Liver (tissue), 8 donors: ENCODE measurements at regions not wholly inside any gene's neighbourhood (a gene's known extent, or its start where the extent isn't known, plus 50 kb on each side); places are given as distances from the start of the nearest gene placed in this dataset.

Experiments used
- DNase-seq: peaks from one replicate; pipeline ENCODE4 v3.0.0-alpha.2; 2017; ENCODE audit warnings: low spot score
- H3K27ac ChIP-seq, 2 donors: one replicate each; pipeline ENCODE4 v1.7.0; 2013; ENCODE audit warnings: inconsistent platforms in 2 of 2, low read length in 2 of 2, control low read depth in 1 of 2, low read depth in 1 of 2, mild to moderate bottlenecking in 1 of 2
- H3K27me3 ChIP-seq, 4 donors: one replicate each; pipeline versions ENCODE4 v1.6.1 to v1.7.0; 2013; ENCODE audit warnings: low read length in 3 of 4, inconsistent platforms in 1 of 4, mild to moderate bottlenecking in 1 of 4, moderate library complexity in 1 of 4; ENCODE audit not compliant: control insufficient read depth in 4 of 4, insufficient read depth in 4 of 4
- H3K36me3 ChIP-seq, 4 donors: one replicate each; pipeline versions ENCODE4 v1.6.1 to v1.7.0; 2013; ENCODE audit warnings: low read length in 3 of 4, mild to moderate bottlenecking in 3 of 4, low read depth in 1 of 4, moderate library complexity in 1 of 4; ENCODE audit not compliant: control insufficient read depth in 4 of 4, insufficient read depth in 3 of 4
- H3K4me1 ChIP-seq, 4 donors: one replicate each; pipeline versions ENCODE4 v1.6.1 to v1.7.0; 2013; ENCODE audit warnings: low read length in 3 of 4, mild to moderate bottlenecking in 3 of 4, moderate library complexity in 1 of 4; ENCODE audit not compliant: control insufficient read depth in 4 of 4, insufficient read depth in 4 of 4
- H3K4me3 ChIP-seq, 3 donors: one replicate each; pipeline versions ENCODE4 v1.6.1 to v1.7.0; 2013; ENCODE audit warnings: low read length in 3 of 3, control low read depth in 1 of 3, low read depth in 1 of 3, mild to moderate bottlenecking in 1 of 3
- H3K9ac ChIP-seq, 2 donors: one replicate each; pipeline ENCODE4 v1.7.0; 2013; ENCODE audit warnings: low read length in 2 of 2, mild to moderate bottlenecking in 2 of 2, moderate library complexity in 2 of 2, control low read depth in 1 of 2, low read depth in 1 of 2
- H3K9me3 ChIP-seq, 4 donors: one replicate each; pipeline versions ENCODE4 v1.6.1 to v1.7.0; 2013; ENCODE audit warnings: low read length in 3 of 4; ENCODE audit not compliant: control insufficient read depth in 4 of 4
- EGR1 ChIP-seq, 2 donors: IDR thresholded peaks; 2 replicates each; pipeline ENCODE4 v1.6.1; 2016 to 2018; ENCODE audit warnings: antibody characterized with exemption in 2 of 2, low read depth in 2 of 2
- FOXA1 ChIP-seq: IDR thresholded peaks from 2 replicates; pipeline ENCODE4 v1.6.1; 2016; ENCODE audit warnings: antibody characterized with exemption
- FOXA2 ChIP-seq: IDR thresholded peaks from 2 replicates; pipeline ENCODE4 v1.6.1; 2016; ENCODE audit warnings: antibody characterized with exemption
- GABPA ChIP-seq, 2 donors: IDR thresholded peaks in 1 of 2; conservative IDR thresholded peaks in 1 of 2; 2 replicates each; pipeline ENCODE4 v1.6.1; 2016; ENCODE audit warnings: antibody characterized with exemption in 2 of 2, mild to moderate bottlenecking in 1 of 2, moderate library complexity in 1 of 2
- HNF4A ChIP-seq, 2 donors: conservative IDR thresholded peaks; 2 replicates each; pipeline ENCODE4 v1.6.1; 2016; ENCODE audit warnings: antibody characterized with exemption in 2 of 2, mild to moderate bottlenecking in 2 of 2
- HNF4G ChIP-seq: IDR thresholded peaks from 2 replicates; pipeline ENCODE4 v1.6.1; 2016; ENCODE audit warnings: antibody characterized with exemption
- JUND ChIP-seq, 2 donors: IDR thresholded peaks; 2 replicates each; pipeline ENCODE4 v1.6.1; 2016; ENCODE audit warnings: antibody characterized with exemption in 2 of 2
- NR2F2 ChIP-seq: IDR thresholded peaks from 2 replicates; pipeline ENCODE4 v1.6.1; 2016; ENCODE audit warnings: antibody characterized with exemption
- RAD21 ChIP-seq, 2 donors: IDR thresholded peaks; 2 replicates each; pipeline ENCODE4 v1.6.1; 2016; ENCODE audit warnings: antibody characterized with exemption in 2 of 2, mild to moderate bottlenecking in 2 of 2
- RXRA ChIP-seq, 2 donors: IDR thresholded peaks; 2 replicates each; pipeline ENCODE4 v1.6.1; 2017 to 2018; ENCODE audit warnings: antibody characterized with exemption in 2 of 2, mild to moderate bottlenecking in 1 of 2
- SP1 ChIP-seq: IDR thresholded peaks from 2 replicates; pipeline ENCODE4 v1.6.1; 2018; ENCODE audit warnings: antibody characterized with exemption, mild to moderate bottlenecking
- TAF1 ChIP-seq: conservative IDR thresholded peaks from 2 replicates; pipeline ENCODE4 v1.6.1; 2016; ENCODE audit warnings: antibody characterized with exemption, mild to moderate bottlenecking
- YY1 ChIP-seq: IDR thresholded peaks from 2 replicates; pipeline ENCODE4 v1.6.1; 2016; ENCODE audit warnings: antibody characterized with exemption, mild to moderate bottlenecking
- WGBS: extraction: QIAGEN DNeasy Blood & Tissue Kit; methylation state at CpG from one replicate; pipeline ENCODE4 v1.1.7; 2013; 5-methylcytosine and 5-hydroxymethylcytosine counted together
- TF ChIP-seq, protein P1 (sequence below): fragments of 150-350 bp; IDR thresholded peaks from 2 replicates; pipeline ENCODE4 v1.5.1; 2017; ENCODE audit warnings: improper control_type of control experiment, low read depth, low read length; ENCODE audit not compliant: missing input control
- TF ChIP-seq, protein P2 (sequence below): IDR thresholded peaks from 2 replicates; pipeline ENCODE4 v1.6.1; 2016; ENCODE audit warnings: antibody characterized with exemption
- TF ChIP-seq, protein P3 (sequence below): IDR thresholded peaks from 2 replicates; pipeline ENCODE4 v1.6.1; 2016; ENCODE audit warnings: antibody characterized with exemption
- TF ChIP-seq, protein P4 (sequence below): IDR thresholded peaks from 2 replicates; pipeline ENCODE4 v1.6.1; 2016; ENCODE audit warnings: antibody characterized with exemption, mild to moderate bottlenecking
- TF ChIP-seq, protein P5 (sequence below): IDR thresholded peaks from 2 replicates; pipeline ENCODE4 v1.6.1; 2016; ENCODE audit warnings: antibody characterized with exemption
- donor health status: healthy.
- donor health status: healthy.
- donor health status: healthy.
- donor health status: healthy.
- donor health status: healthy.

DNA sequence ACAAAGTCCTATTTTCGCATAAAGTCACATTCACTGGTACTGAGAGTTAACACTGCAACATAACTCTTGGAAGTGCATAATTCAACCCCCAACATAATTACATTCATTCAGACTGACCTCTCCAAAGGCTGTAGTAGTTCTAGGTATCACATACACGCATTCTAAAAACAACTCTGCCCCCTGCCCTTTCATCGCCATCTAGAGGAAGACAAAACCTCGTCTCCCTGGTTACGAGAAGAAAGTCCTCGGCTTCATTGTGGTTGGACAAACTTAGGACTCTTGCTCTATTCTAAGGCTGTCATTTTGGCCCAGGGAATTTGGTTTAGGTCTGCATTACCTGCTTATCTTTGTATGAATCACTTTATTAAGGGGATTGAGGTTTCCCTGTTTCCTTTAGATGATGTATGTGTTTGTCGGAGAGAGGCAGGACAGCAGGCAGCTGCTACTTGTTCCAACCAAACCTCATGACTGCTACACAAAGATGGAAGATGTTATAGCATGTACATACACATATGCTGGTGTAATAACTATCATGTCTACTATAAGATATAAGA is 215.4 kb upstream of the NRXN1 start:
- 83% methylated on average over 7 of the region's 7 CpGs for WGBS
- no peak for DNase-seq

More for the DNA sequence above, 215.4 kb upstream of the NRXN1 start:
- TF ChIP-seq, protein P1, sequence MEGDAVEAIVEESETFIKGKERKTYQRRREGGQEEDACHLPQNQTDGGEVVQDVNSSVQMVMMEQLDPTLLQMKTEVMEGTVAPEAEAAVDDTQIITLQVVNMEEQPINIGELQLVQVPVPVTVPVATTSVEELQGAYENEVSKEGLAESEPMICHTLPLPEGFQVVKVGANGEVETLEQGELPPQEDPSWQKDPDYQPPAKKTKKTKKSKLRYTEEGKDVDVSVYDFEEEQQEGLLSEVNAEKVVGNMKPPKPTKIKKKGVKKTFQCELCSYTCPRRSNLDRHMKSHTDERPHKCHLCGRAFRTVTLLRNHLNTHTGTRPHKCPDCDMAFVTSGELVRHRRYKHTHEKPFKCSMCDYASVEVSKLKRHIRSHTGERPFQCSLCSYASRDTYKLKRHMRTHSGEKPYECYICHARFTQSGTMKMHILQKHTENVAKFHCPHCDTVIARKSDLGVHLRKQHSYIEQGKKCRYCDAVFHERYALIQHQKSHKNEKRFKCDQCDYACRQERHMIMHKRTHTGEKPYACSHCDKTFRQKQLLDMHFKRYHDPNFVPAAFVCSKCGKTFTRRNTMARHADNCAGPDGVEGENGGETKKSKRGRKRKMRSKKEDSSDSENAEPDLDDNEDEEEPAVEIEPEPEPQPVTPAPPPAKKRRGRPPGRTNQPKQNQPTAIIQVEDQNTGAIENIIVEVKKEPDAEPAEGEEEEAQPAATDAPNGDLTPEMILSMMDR, result no peak
- TF ChIP-seq EGR1 (IDR thresholded peaks at IDR 0.05; ENCODE audit: low read depth in 2 of 2), result no peak
- TF ChIP-seq HNF4A (conservative IDR thresholded peaks at IDR 0.05), result no peak
- no peak for TF ChIP-seq YY1
- no peak for TF ChIP-seq TAF1
- TF ChIP-seq GABPA (IDR thresholded peaks at IDR 0.05 in 1 of 2, conservative IDR thresholded peaks at IDR 0.05 in 1 of 2), result no peak
- no peak for TF ChIP-seq FOXA1
- no peak for TF ChIP-seq JUND (IDR thresholded peaks at IDR 0.05)
- TF ChIP-seq, protein P2, sequence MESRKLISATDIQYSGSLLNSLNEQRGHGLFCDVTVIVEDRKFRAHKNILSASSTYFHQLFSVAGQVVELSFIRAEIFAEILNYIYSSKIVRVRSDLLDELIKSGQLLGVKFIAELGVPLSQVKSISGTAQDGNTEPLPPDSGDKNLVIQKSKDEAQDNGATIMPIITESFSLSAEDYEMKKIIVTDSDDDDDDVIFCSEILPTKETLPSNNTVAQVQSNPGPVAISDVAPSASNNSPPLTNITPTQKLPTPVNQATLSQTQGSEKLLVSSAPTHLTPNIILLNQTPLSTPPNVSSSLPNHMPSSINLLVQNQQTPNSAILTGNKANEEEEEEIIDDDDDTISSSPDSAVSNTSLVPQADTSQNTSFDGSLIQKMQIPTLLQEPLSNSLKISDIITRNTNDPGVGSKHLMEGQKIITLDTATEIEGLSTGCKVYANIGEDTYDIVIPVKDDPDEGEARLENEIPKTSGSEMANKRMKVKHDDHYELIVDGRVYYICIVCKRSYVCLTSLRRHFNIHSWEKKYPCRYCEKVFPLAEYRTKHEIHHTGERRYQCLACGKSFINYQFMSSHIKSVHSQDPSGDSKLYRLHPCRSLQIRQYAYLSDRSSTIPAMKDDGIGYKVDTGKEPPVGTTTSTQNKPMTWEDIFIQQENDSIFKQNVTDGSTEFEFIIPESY, result no peak
- TF ChIP-seq RAD21 (IDR thresholded peaks at IDR 0.05), result no peak
- TF ChIP-seq FOXA2, result no peak
- TF ChIP-seq, protein P3, sequence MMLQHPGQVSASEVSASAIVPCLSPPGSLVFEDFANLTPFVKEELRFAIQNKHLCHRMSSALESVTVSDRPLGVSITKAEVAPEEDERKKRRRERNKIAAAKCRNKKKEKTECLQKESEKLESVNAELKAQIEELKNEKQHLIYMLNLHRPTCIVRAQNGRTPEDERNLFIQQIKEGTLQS, result no peak
- TF ChIP-seq, protein P4, sequence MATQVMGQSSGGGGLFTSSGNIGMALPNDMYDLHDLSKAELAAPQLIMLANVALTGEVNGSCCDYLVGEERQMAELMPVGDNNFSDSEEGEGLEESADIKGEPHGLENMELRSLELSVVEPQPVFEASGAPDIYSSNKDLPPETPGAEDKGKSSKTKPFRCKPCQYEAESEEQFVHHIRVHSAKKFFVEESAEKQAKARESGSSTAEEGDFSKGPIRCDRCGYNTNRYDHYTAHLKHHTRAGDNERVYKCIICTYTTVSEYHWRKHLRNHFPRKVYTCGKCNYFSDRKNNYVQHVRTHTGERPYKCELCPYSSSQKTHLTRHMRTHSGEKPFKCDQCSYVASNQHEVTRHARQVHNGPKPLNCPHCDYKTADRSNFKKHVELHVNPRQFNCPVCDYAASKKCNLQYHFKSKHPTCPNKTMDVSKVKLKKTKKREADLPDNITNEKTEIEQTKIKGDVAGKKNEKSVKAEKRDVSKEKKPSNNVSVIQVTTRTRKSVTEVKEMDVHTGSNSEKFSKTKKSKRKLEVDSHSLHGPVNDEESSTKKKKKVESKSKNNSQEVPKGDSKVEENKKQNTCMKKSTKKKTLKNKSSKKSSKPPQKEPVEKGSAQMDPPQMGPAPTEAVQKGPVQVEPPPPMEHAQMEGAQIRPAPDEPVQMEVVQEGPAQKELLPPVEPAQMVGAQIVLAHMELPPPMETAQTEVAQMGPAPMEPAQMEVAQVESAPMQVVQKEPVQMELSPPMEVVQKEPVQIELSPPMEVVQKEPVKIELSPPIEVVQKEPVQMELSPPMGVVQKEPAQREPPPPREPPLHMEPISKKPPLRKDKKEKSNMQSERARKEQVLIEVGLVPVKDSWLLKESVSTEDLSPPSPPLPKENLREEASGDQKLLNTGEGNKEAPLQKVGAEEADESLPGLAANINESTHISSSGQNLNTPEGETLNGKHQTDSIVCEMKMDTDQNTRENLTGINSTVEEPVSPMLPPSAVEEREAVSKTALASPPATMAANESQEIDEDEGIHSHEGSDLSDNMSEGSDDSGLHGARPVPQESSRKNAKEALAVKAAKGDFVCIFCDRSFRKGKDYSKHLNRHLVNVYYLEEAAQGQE, result no peak
- TF ChIP-seq, protein P5, sequence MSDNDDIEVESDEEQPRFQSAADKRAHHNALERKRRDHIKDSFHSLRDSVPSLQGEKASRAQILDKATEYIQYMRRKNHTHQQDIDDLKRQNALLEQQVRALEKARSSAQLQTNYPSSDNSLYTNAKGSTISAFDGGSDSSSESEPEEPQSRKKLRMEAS, result no peak
- no peak for TF ChIP-seq SP1
- TF ChIP-seq RXRA (IDR thresholded peaks at IDR 0.05), result no peak
- no peak for TF ChIP-seq HNF4G
- no peak for TF ChIP-seq NR2F2
- no peak overlapping the region for H3K4me3 ChIP-seq
- no peaks in the 10 kb centered on the region for H3K9me3 ChIP-seq
- no peaks in the 10 kb centered on the region for H3K36me3 ChIP-seq
- H3K27me3 ChIP-seq, result no peaks in the 10 kb centered on the region
- no peak overlapping the region for H3K27ac ChIP-seq
- no peak overlapping the region for H3K9ac ChIP-seq
- H3K4me1 ChIP-seq, result no peaks in the 10 kb centered on the region
